ENCODE measurements at regions not wholly inside any gene's neighbourhood (a gene's known extent, or its start where the extent isn't known, plus 50 kb on each side); places are given as distances from the start of the nearest gene placed in this dataset.

DNA sequence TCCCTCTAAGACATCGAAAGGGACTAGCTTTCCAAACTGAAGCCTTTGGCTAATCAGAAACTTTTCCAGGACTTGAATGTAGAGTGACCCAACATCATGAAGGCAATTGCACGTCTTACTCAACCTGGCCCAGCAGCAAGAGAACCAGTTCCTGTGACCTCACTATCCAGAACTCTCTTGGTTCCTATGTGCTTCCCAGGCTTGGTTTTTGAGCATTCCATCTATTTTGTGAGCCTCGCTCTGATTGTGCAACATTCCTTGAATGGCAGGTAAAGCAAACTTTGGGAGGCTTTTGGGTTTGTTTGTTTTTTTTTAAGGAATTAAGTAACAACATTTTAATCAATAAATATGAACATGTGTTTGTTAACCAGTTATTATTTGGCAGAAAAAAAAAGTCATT, 183.6 kb upstream of the EGLN3 start:
- no peaks in the 10 kb centered on the region for H4K20me1 ChIP-seq (ENCODE audit: insufficient read depth, low read length)
- TF ChIP-seq, protein P1, sequence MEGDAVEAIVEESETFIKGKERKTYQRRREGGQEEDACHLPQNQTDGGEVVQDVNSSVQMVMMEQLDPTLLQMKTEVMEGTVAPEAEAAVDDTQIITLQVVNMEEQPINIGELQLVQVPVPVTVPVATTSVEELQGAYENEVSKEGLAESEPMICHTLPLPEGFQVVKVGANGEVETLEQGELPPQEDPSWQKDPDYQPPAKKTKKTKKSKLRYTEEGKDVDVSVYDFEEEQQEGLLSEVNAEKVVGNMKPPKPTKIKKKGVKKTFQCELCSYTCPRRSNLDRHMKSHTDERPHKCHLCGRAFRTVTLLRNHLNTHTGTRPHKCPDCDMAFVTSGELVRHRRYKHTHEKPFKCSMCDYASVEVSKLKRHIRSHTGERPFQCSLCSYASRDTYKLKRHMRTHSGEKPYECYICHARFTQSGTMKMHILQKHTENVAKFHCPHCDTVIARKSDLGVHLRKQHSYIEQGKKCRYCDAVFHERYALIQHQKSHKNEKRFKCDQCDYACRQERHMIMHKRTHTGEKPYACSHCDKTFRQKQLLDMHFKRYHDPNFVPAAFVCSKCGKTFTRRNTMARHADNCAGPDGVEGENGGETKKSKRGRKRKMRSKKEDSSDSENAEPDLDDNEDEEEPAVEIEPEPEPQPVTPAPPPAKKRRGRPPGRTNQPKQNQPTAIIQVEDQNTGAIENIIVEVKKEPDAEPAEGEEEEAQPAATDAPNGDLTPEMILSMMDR (IDR thresholded peaks at IDR 0.05; ENCODE audit: extremely low read depth, low read depth, low read length), result no peak
- H3K4me1 ChIP-seq (ENCODE audit: insufficient read depth, low read length), result no peaks in the 10 kb centered on the region
- no peaks in the 10 kb centered on the region for H3K36me3 ChIP-seq (ENCODE audit: insufficient read depth, low read length)
- no peak overlapping the region for H3K4me2 ChIP-seq (ENCODE audit: insufficient read depth, low read length)
- DNase-seq (ENCODE audit: insufficient read length, low spot score, missing footprints), result no peak
- H3K27me3 ChIP-seq (ENCODE audit: insufficient read depth, low read length), result no peaks in the 10 kb centered on the region
- H2AFZ ChIP-seq (ENCODE audit: low read length), result no peak overlapping the region
- no peaks in the 10 kb centered on the region for H3K79me2 ChIP-seq (ENCODE audit: insufficient read depth, low read length)
- H3K9me3 ChIP-seq (ENCODE audit: low read depth, low read length), result no peaks in the 10 kb centered on the region
- H3K27ac ChIP-seq (ENCODE audit: low read depth, low read length), result no peak overlapping the region
- H3K4me3 ChIP-seq (ENCODE audit: insufficient read depth, low read length), result no peak overlapping the region

DNA sequence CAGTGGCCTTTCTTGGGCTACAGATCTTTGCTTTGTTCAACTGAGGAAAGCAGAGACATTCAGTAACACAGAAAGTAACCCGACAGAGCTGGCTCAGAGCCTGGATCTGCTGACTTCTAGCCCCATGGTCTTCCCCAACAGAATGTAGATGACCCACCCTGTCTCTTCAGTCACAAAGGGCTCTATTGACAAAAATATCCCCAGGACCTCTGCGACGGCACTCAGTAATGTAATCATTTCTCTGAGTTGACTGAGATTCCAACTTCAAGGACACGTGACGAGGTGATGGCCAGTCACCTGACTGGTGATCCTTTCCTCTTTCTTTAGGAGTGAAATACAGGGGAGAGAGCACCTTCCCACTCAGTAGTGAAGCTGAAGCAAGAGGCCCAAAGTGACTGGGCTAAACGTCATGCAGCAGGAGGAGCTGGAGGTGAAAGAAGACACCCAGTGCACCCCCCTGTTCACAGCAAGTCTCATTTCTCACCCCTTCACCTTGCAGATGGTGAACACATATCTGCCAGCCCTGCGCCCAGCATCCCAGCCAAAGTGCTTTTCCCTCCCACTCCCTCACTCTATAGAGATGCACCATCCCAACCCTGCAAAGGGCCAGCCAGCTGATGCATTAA, 179.2 kb upstream of the EGLN3 start:
- no peaks in the 10 kb centered on the region for H3K9me3 ChIP-seq (ENCODE audit: low read depth, low read length)
- H3K4me1 ChIP-seq (ENCODE audit: insufficient read depth, low read length), result no peaks in the 10 kb centered on the region
- no peaks in the 10 kb centered on the region for H3K79me2 ChIP-seq (ENCODE audit: insufficient read depth, low read length)
- no peak overlapping the region for H3K4me2 ChIP-seq (ENCODE audit: insufficient read depth, low read length)
- H2AFZ ChIP-seq (ENCODE audit: low read length), result no peak overlapping the region
- H4K20me1 ChIP-seq (ENCODE audit: insufficient read depth, low read length), result no peaks in the 10 kb centered on the region
- no peaks in the 10 kb centered on the region for H3K27me3 ChIP-seq (ENCODE audit: insufficient read depth, low read length)
- H3K4me3 ChIP-seq (ENCODE audit: insufficient read depth, low read length), result no peak overlapping the region
- peak; percentile 30 for DNase-seq (ENCODE audit: insufficient read length, low spot score, missing footprints)
- no peaks in the 10 kb centered on the region for H3K36me3 ChIP-seq (ENCODE audit: insufficient read depth, low read length)
- TF ChIP-seq, protein P1 (IDR thresholded peaks at IDR 0.05; ENCODE audit: extremely low read depth, low read depth, low read length), result no peak
- no peak overlapping the region for H3K27ac ChIP-seq (ENCODE audit: low read depth, low read length)

DNA sequence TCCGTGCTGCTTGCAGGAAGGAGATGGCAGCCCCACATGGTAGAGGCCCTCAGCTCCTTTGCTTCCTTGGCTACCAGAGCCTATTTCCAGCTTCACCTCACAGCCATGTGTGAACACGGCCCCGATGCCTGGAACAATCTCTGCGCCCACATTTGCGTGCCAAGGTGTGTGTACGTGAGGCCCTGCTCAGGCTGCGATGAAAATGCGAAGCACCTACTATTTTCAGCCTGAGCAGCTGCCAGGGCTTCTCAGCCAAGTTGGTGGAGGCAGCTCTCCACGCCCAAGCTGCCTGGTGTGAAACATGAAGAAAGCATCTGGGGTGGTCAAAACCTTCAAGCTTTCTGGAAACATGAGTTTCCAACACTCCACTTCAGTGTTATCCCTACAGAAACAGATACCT, 177.8 kb upstream of the EGLN3 start:
- H4K20me1 ChIP-seq (ENCODE audit: insufficient read depth, low read length), result no peaks in the 10 kb centered on the region
- no peak overlapping the region for H2AFZ ChIP-seq (ENCODE audit: low read length)
- no peak overlapping the region for H3K4me2 ChIP-seq (ENCODE audit: insufficient read depth, low read length)
- DNase-seq (ENCODE audit: insufficient read length, low spot score, missing footprints), result no peak
- no peak overlapping the region for H3K27ac ChIP-seq (ENCODE audit: low read depth, low read length)
- TF ChIP-seq, protein P1 (IDR thresholded peaks at IDR 0.05; ENCODE audit: extremely low read depth, low read depth, low read length), result no peak
- H3K27me3 ChIP-seq (ENCODE audit: insufficient read depth, low read length), result no peaks in the 10 kb centered on the region
- no peak overlapping the region for H3K4me3 ChIP-seq (ENCODE audit: insufficient read depth, low read length)
- H3K79me2 ChIP-seq (ENCODE audit: insufficient read depth, low read length), result no peaks in the 10 kb centered on the region
- H3K36me3 ChIP-seq (ENCODE audit: insufficient read depth, low read length), result no peaks in the 10 kb centered on the region
- no peaks in the 10 kb centered on the region for H3K4me1 ChIP-seq (ENCODE audit: insufficient read depth, low read length)
- no peaks in the 10 kb centered on the region for H3K9me3 ChIP-seq (ENCODE audit: low read depth, low read length)

DNA sequence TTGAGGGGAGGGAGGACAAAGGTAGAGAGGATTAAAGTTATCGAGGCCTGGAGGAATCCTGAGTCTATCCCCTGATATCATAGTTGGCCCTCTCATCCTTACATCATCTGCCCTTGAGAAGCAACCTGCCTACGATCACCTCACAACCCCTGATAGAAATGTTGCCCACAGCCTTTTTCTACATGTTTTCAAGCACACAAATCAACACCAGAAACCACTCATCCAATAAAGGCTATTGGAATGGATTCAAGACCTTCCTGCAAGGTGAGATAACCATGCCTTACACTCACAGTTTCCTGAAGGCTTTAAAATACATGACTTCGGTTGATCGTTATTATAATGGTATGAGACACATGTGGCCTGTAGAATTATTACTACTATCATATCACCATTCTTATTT, 175.7 kb upstream of the EGLN3 start:
- Histone ChIP-seq H4K20me1 (ENCODE audit: insufficient read depth, low read length) (no peaks in the 10 kb centered on the region), H3K4me2 (ENCODE audit: insufficient read depth, low read length) (no peak overlapping the region), H3K4me1 (ENCODE audit: insufficient read depth, low read length) (no peaks in the 10 kb centered on the region), H3K79me2 (ENCODE audit: insufficient read depth, low read length) (no peaks in the 10 kb centered on the region), H3K36me3 (ENCODE audit: insufficient read depth, low read length) (no peaks in the 10 kb centered on the region), H2AFZ (ENCODE audit: low read length) (no peak overlapping the region), H3K27me3 (ENCODE audit: insufficient read depth, low read length) (no peaks in the 10 kb centered on the region), H3K9me3 (ENCODE audit: low read depth, low read length) (no peaks in the 10 kb centered on the region), H3K27ac (ENCODE audit: low read depth, low read length) (no peak overlapping the region), H3K4me3 (ENCODE audit: insufficient read depth, low read length) (no peak overlapping the region)
- no peak for DNase-seq (ENCODE audit: insufficient read length, low spot score, missing footprints)
- TF ChIP-seq, protein P1 (IDR thresholded peaks at IDR 0.05; ENCODE audit: extremely low read depth, low read depth, low read length), result no peak

All from osteoblast (primary cell).